Adrenal gland (tissue), 5 donors: ENCODE measurements at regions not wholly inside any gene's neighbourhood (a gene's known extent, or its start where the extent isn't known, plus 50 kb on each side); places are given as distances from the start of the nearest gene placed in this dataset.

Experiments used
- CTCF ChIP-seq, 6 experiments: fragments of 450-650 bp in 4 of 6; fragments of 200-600 bp in 2 of 6; sonication (generic) in 1 of 6; IDR thresholded peaks; 1 replicate in 5 of 6; 2 replicates in 1 of 6; pipeline versions ENCODE4 v1.5.1 to v1.8.0; 2016 to 2021; ENCODE audit warnings: antibody characterized with exemption in 6 of 6, mild to moderate bottlenecking in 2 of 6, moderate library complexity in 1 of 6
- POLR2A ChIP-seq, 2 donors: fragments of 450-650 bp; IDR thresholded peaks; one replicate each; pipeline ENCODE4 v1.6.1; 2017; ENCODE audit warnings: antibody characterized with exemption in 2 of 2, mild to moderate bottlenecking in 2 of 2, moderate library complexity in 1 of 2
- donor health status: DM: no; HTN: no; CAD: no.

GRCh38 chr17:31629696-31630470 is 229.2 kb downstream of the COPRS start:
- TF ChIP-seq CTCF (IDR thresholded peaks at IDR 0.05) (no peak), POLR2A (IDR thresholded peaks at IDR 0.05) (no peak)
